ENCODE measurements at regions not wholly inside any gene's neighbourhood (a gene's known extent, or its start where the extent isn't known, plus 50 kb on each side); places are given as distances from the start of the nearest gene placed in this dataset.

GRCh38 chr6:43992126-43992663 is 135.1 kb downstream of the MRPL14 start:
- peak; percentile 15 for DNase-seq
- 86 to 89% methylated on average over 4 of the region's 4 CpGs for WGBS, 2 donors
- intact Hi-C loops (cut with DNase I): no loop called here
- Histone ChIP-seq H3K9me3 (no peaks in the 10 kb centered on the region), H3K27me3 (no peaks in the 10 kb centered on the region), H3K27ac (no peak overlapping the region), H3K4me3 (no peak overlapping the region), H3K4me1 (peaks cover 0 to 27% (median 19%) of the 10 kb centered on the region in 4 donors), H3K36me3 (no peaks in the 10 kb centered on the region)
- TF ChIP-seq EP300 (IDR thresholded peaks at IDR 0.05) (no peak), CTCF (IDR thresholded peaks at IDR 0.05) (no peak), POLR2AphosphoS5 (IDR thresholded peaks at IDR 0.05) (no peak), POLR2A (IDR thresholded peaks at IDR 0.05) (no peak)

DNA sequence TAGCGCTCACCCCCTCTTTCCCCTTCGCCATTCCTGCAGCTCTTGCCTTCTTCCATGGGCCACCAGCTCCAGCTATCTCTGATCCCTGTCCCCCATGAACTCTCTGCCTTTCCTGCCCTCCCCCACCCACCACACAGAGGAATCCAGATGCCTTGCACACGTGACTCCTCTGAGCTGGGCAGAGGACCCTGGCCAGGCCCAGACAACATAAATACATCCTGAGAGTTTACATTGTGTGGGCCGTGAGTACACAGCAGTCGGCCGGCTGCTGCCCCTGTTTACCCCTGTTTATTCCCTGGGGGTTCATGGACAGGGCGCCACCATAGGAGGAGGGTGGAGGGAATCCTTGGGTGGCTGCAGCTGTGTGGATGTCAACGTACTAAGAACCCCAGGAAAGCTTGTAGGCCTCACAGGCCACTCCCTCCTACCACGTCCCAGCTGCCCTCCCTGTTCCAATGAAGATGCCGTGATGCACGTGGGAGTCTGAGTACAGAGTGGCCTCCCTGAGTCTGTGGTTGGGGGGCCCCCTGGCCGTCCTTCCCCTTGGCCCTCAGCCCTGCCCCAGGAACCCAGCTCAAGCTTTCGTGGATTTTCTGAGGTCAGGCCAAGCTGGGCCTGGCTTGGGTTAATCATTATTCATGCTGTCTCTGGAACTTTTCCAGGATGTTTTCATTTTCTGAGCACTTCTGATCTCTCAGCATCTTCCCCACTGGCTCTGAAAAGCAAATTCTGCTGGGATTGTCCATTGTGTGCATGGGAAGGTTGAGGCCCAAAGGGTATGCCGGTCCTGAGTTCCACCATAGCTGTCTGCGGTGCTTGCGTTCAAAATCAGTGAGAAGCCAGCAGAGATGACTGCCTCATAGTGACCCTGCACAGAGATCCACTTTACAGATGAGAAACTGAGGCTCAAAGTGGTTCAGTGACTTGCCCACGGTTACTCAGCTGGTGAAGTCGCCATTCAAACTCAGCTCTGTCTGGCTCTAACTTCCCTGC is 136.3 kb downstream of the MRPL14 start:
- Histone ChIP-seq H3K27ac (peak overlapping the region; percentile 45 to 77 (median 72)), H3K9me3 (no peaks in the 10 kb centered on the region), H3K4me3 (no peak overlapping the region), H3K36me3 (no peaks in the 10 kb centered on the region), H3K27me3 (no peaks in the 10 kb centered on the region), H3K4me1 (peaks cover 0 to 20% (median 16%) of the 10 kb centered on the region in 4 donors)
- TF ChIP-seq POLR2AphosphoS5 (IDR thresholded peaks at IDR 0.05) (peak in 1 of 4 donors; percentile 13), EP300 (IDR thresholded peaks at IDR 0.05) (no peak)
- peak; percentile 36 for DNase-seq
- intact Hi-C loops (cut with DNase I): no loop called here
- 40 to 60% methylated on average over 18 of the region's 18 CpGs for WGBS, 2 donors

GRCh38 chr6:43990275-43990626 is 137.0 kb downstream of the MRPL14 start:
- WGBS, 2 donors: 44 to 63% methylated on average over 9 of the region's 9 CpGs
- DNase-seq: no peak
- no peaks in the 10 kb centered on the region for H3K9me3 ChIP-seq
- no peaks in the 10 kb centered on the region for H3K27me3 ChIP-seq
- intact Hi-C loops (cut with DNase I): no loop called here
- H3K27ac ChIP-seq: peak overlapping the region; percentile 45 to 77 (median 72)
- TF ChIP-seq CTCF (IDR thresholded peaks at IDR 0.05) (no peak), EP300 (IDR thresholded peaks at IDR 0.05) (no peak), POLR2A (IDR thresholded peaks at IDR 0.05) (no peak), POLR2AphosphoS5 (IDR thresholded peaks at IDR 0.05) (no peak)
- no peaks in the 10 kb centered on the region for H3K36me3 ChIP-seq
- H3K4me3 ChIP-seq: no peak overlapping the region
- H3K4me1 ChIP-seq: peaks cover 0 to 20% (median 16%) of the 10 kb centered on the region in 4 donors

- H3K27me3 ChIP-seq: no peaks in the 10 kb centered on the region
- peaks cover 0 to 20% (median 16%) of the 10 kb centered on the region in 4 donors for H3K4me1 ChIP-seq
- H3K36me3 ChIP-seq: no peaks in the 10 kb centered on the region
- no peak for DNase-seq
- TF ChIP-seq CTCF (IDR thresholded peaks at IDR 0.05) (no peak), POLR2AphosphoS5 (IDR thresholded peaks at IDR 0.05) (no peak), EP300 (IDR thresholded peaks at IDR 0.05) (no peak)
- no peaks in the 10 kb centered on the region for H3K9me3 ChIP-seq
- H3K27ac ChIP-seq: peak overlapping the region; percentile 38 to 77 (median 72)
- WGBS, 2 donors: 77 to 86% methylated on average over 10 of the region's 10 CpGs
- no peak overlapping the region for H3K4me3 ChIP-seq
- intact Hi-C loops (cut with DNase I): no loop called here
Measured at GRCh38 chr6:43989581-43990146, 137.6 kb downstream of the MRPL14 start.

GRCh38 chr6:43988801-43989200 is 138.5 kb downstream of the MRPL14 start:
- Histone ChIP-seq H3K36me3 (no peaks in the 10 kb centered on the region), H3K27ac (no peak overlapping the region), H3K4me3 (no peak overlapping the region), H3K9me3 (no peaks in the 10 kb centered on the region), H3K27me3 (no peaks in the 10 kb centered on the region), H3K4me1 (peaks cover 0 to 20% (median 16%) of the 10 kb centered on the region in 4 donors)
- TF ChIP-seq POLR2AphosphoS5 (IDR thresholded peaks at IDR 0.05) (no peak), POLR2A (IDR thresholded peaks at IDR 0.05) (no peak), CTCF (IDR thresholded peaks at IDR 0.05) (no peak)
- 84 to 88% methylated on average over 3 of the region's 3 CpGs for WGBS, 2 donors
- intact Hi-C loops (cut with DNase I): no loop called here
- no peak for DNase-seq

Data from sigmoid colon (tissue), 6 donors.